ENCODE measurements at regions not wholly inside any gene's neighbourhood (a gene's known extent, or its start where the extent isn't known, plus 50 kb on each side); places are given as distances from the start of the nearest gene placed in this dataset.

DNA sequence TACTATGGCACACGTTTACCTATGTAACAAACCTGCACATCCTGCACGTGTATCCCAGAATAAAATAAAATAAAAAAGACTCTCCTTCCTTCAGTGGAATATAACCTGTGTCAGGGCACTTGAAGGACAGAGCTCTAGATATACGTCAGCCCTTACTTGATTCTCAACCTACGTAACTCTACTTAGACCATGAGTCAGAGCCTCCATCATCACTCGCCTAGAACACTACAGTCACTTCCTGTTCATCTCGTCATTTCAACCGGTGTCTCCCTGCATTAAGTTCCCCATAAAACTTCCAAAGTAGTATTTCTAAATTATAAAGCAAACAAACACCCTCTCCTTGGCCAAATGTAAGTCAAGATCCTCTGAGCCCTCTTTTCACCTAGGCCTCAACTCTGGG lies 243.5 kb upstream of the CCNG1 start:
- Histone ChIP-seq H3K9me1 (replicated peaks; ENCODE audit: control insufficient read depth, extremely low read depth, insufficient read depth, low read length) (no peaks in the 10 kb centered on the region), H3K79me2 (ENCODE audit: control insufficient read depth, insufficient read depth, low read length) (no peaks in the 10 kb centered on the region), H2AFZ (ENCODE audit: low read depth, low read length) (no peak overlapping the region), H3K27ac (ENCODE audit: insufficient read depth, low read depth, low read length) (no peak overlapping the region), H3K4me1 (ENCODE audit: control insufficient read depth, extremely low read depth, insufficient read depth, low read length) (no peaks in the 10 kb centered on the region), H3K9me3 (replicated peaks; ENCODE audit: control insufficient read depth, insufficient read depth, low read length) (peaks cover 4% of the 10 kb centered on the region), H3K36me3 (ENCODE audit: control insufficient read depth in 2 of 2, extremely low read depth in 1 of 2, insufficient read depth in 2 of 2, low read length in 2 of 2) (no peaks in the 10 kb centered on the region), H4K20me1 (replicated peaks; ENCODE audit: control insufficient read depth, extremely low read depth, insufficient read depth, low read length) (no peaks in the 10 kb centered on the region), H3K4me2 (ENCODE audit: insufficient read depth, low read length) (no peak overlapping the region), H3K27me3 (ENCODE audit: control insufficient read depth in 2 of 2, insufficient read depth in 2 of 2, low read length in 2 of 2) (no peaks in the 10 kb centered on the region), H3K4me3 (replicated peaks in 1 of 3; ENCODE audit: insufficient read depth in 1 of 3, low read depth in 1 of 3, low read length in 3 of 3) (no peak overlapping the region), H3K9ac (replicated peaks; ENCODE audit: extremely low read depth, insufficient read depth, low read length) (no peak overlapping the region)
- no TSS peak for BruUV-seq (replicated peaks)
- dilution Hi-C loops (cut with MboI; ENCODE audit: extremely low pct_ligation_motif_present, low sequenced_read_pairs) = no loop called here
- FAIRE-seq (no peak), DNase-seq (ENCODE audit: low read depth, low spot score) (no peak)
- CTCF ChIA-PET = no interaction called here
- TF ChIP-seq POLR2A (IDR thresholded peaks at IDR 0.05; ENCODE audit: low read depth, low read length) = no peak
- TF ChIP-seq, protein P1, sequence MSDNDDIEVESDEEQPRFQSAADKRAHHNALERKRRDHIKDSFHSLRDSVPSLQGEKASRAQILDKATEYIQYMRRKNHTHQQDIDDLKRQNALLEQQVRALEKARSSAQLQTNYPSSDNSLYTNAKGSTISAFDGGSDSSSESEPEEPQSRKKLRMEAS (IDR thresholded peaks at IDR 0.05; ENCODE audit: insufficient read depth, insufficient read length) = no peak
- no peak for TF ChIP-seq FOS (IDR thresholded peaks at IDR 0.05; ENCODE audit: borderline replicate concordance, insufficient read depth, low read length)
- no peak for TF ChIP-seq GATA2 (IDR thresholded peaks at IDR 0.05; ENCODE audit: insufficient read depth, insufficient read length, low read depth, low read length)
- TF ChIP-seq EZH2 (IDR thresholded peaks at IDR 0.05; ENCODE audit: borderline replicate concordance, low read depth, low read length, severe bottlenecking) = no peak
- no peak for TF ChIP-seq MYC (IDR thresholded peaks at IDR 0.05; ENCODE audit: low read depth, low read length)
- no peak for TF ChIP-seq POLR2AphosphoS5 (IDR thresholded peaks at IDR 0.05; ENCODE audit: insufficient read depth, low read depth, low read length)
- TF ChIP-seq, protein P2, sequence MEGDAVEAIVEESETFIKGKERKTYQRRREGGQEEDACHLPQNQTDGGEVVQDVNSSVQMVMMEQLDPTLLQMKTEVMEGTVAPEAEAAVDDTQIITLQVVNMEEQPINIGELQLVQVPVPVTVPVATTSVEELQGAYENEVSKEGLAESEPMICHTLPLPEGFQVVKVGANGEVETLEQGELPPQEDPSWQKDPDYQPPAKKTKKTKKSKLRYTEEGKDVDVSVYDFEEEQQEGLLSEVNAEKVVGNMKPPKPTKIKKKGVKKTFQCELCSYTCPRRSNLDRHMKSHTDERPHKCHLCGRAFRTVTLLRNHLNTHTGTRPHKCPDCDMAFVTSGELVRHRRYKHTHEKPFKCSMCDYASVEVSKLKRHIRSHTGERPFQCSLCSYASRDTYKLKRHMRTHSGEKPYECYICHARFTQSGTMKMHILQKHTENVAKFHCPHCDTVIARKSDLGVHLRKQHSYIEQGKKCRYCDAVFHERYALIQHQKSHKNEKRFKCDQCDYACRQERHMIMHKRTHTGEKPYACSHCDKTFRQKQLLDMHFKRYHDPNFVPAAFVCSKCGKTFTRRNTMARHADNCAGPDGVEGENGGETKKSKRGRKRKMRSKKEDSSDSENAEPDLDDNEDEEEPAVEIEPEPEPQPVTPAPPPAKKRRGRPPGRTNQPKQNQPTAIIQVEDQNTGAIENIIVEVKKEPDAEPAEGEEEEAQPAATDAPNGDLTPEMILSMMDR (IDR thresholded peaks at IDR 0.05; ENCODE audit: extremely low read depth in 1 of 2, insufficient read depth in 1 of 2, low read depth in 1 of 2, low read length in 2 of 2) = no peak
- no peak for TF ChIP-seq JUN (IDR thresholded peaks at IDR 0.05; ENCODE audit: borderline replicate concordance, insufficient read depth, insufficient read length, low read depth)
- intact Hi-C loops (cut with micrococcal nuclease) = no loop called here
- POLR2A ChIA-PET = no interaction called here

Data from endothelial cell of umbilical vein (primary cell).